NK-92 treated with Interleukin-12 subunit alpha and Interleukin-12 subunit beta, amount 100 ng/mL, for 24 hours (cell line): ENCODE measurements at regions not wholly inside any gene's neighbourhood (a gene's known extent, or its start where the extent isn't known, plus 50 kb on each side); places are given as distances from the start of the nearest gene placed in this dataset.

Experiments used
- DNase-seq: peaks from one replicate; lab custom pipeline; 2025; lab: John Stamatoyannopoulos, UW

DNA sequence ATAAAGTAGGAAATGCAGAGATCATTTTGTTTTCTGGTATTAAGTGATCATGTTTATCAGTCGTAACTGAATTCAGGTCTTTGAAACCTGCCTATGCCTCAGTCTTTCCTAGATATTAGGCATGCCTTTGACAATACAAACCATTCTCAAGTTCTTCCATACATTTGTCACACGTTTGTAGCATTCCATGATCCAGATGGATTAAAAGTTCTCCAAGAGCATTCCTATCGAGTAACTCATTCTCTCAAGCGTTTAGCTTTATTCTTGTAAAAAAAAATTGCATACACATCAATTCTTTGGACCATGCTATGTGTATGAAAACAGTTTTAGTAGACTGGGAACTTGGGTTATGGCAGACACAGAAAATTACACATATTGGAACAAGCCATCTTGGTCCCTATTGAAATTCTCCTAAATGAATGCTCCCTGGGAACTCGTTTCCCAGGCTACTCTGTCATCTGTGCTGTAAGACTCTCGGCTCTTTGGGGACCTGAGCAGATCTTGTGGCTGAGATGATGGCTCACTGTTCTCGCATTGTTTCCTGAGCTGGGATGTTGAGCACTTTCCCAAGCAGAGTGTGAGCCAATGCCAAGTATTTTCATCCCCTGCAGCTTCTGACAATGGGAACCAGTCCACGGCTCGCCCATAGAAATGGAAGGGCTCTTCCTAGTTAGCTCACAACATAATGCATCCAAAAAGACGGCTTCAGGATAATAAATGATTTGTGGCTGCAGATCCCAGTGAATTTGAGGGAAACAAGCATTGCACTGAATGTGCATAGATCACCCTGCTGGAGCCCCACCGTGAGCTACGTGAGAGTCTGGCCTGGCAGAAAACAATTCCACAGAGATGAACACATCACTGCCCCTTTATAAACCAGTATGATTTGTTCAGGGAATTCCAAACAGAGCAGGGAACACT, 230.2 kb downstream of the IRX1 start:
- DNase-seq: no peak

DNA sequence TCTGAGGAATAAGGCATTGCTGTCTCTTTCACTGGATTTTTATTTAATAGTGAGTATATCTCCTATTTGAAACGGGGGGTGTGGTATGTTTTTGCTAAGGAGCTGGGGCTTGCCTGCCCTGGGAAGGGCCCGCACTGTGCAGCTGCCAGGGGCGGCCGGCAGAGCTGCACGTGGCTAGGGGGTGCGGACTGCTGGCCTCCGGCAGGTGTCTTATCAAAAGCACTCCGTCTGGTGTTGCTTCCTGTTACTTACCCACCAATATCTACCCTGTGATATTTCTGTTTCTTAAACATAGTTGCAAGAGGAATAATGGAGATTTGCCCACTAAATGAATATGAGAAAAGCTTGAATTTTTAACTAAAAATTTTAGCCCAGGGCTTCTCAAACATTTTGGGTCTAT, 232.0 kb downstream of the IRX1 start:
- DNase-seq: no peak

DNA sequence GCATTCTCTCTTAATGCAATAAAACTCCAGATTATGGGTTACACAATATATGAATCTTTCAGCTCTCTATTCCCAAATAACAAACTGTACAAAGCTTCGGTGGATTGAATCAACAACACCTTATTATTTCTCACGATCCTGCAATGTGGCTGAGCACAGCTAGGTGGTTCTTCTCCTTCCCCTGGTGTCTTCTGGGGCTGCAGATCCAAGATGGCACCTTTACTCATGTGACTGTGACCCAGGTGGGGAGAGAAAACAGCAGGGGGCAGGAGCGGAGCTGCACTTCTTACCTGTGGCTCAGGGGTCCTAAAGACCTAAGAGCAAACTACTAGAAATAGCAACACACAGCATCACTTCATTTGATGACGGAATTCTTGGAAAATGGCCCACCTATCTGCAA, 233.1 kb downstream of the IRX1 start:
- no peak for DNase-seq

DNA sequence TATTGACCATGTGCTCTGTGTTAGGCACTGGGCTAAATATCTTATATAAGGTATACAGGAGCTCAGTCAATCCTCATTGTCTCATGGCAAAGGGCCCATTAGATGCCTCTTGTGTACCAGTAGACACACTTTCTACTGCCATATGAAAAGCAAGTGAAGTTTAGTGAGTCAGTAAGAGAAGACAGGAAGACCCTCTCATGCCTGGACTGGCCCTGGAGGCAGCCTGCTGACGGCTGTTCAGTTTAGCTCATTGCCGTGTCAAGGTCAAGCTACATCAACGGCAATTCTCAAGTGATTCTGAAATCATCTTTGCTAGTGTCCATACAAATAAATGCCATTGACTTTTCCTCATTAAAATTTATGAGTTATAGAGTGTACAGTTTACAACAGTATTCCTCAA, 237.9 kb downstream of the IRX1 start:
- DNase-seq: no peak

DNA sequence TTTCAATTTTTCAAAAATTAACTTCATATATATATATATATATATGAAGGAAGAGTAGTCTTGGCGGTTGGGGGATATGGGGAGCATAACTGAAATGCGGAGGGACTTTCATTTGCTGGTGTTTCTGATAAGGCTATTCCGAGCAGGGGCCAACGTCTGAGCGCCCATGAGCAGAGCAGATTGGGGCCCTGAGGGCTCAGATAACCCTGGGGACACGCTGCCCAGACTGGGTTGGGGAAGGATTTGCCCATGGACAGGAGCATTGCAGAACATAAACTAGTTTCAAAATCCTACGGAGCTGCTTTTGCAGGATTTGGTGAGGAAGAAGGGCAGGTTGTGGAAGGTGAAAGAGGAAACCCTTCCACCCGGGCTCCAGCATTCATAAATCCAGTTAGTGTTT, 240.2 kb downstream of the IRX1 start:
- DNase-seq: no peak

DNA sequence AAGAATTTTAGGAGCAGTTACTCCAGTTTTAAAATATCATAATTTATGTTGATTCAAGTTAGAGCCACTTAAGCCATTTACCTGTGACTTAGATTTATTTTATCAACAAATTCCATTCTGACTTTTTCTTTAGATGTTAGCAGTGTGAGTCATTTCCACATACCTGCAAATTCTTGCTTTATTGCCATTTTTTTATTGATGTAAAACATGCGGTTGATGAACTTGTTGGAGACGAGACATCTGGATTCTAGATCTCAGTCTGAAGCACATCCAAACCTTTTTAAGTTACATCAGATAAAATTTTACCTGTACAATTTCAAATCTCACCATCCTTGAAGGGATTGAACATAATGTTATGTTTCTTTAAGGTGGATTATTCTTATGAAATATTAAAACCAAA, 240.9 kb downstream of the IRX1 start:
- DNase-seq: no peak

DNA sequence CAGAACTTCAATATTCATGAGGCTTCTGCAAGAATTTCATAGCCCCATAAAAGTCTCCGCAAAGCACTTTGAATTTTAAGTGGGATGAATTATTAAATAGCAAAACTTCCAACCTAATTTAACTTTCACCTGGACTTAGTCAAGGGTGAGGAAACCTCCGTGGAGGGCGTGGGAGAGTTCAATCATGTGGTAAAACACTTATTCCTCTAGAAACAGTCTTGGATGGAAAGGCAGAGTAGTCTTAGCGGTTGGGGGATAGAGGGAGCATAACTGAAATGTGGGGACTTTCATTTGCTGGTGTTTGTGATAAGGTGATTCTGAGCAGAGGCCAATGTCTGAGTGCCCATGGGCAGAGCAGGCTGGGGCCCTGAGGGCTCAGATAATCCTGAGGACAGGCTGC, 241.9 kb downstream of the IRX1 start:
- no peak for DNase-seq

DNA sequence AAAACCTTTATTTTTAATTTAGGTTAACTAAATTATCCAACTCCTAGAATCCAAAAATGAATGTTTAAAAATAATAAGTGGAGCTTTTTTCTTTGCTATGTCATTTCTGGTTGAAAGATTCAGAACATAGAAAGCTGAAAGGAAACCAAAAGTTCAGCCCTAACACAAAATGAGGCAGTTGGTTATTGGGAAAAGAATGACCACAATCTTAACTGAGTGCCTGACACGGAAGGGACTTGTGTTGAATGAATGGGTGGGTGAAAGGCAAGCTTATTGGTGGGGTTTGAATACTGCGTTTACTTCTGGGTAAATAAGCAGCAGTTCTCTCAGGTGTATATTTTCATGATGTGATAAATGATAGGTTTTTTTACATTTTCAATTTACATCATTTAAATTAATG, 243.5 kb downstream of the IRX1 start:
- no peak for DNase-seq

DNA sequence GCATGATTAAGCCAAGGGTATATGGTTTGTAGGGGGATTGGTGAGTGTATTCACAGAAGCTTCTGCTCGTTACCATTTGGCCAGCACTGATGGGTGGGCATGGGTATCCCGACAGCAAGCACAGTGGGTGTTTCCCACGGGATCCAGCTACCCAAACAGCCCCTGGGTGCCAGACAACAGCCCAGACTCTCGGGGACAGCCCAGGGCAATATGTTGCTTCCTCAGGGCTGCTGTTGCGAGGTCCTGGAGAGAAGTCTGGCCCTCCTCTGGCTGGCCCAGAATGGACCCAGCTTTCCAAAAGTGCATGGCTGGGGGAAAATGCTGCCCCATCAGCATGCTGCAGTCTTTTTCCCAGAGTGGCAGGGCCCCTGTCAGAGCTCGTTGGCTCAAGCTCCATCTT, 247.0 kb downstream of the IRX1 start:
- DNase-seq: no peak

DNA sequence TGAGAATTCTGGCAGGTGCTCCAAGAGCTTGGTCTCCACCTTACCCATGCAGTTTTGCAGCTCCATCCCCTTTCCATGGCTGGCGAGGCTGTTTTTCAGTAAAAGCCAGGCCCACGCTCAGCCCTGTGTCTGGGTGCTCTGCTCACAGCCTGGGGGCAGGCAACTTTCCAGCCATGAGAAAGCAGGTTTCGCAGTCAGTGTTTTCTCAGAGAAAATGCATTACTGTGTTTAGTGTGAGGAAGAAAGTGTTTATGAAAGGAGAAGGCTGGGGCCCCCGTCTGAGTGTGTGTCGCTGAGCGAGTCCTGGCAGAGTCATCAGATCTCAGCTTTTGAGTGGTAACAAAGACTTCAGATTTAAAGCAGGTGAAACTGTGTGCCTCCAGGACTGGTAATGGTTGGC, 248.1 kb downstream of the IRX1 start:
- DNase-seq: no peak

DNA sequence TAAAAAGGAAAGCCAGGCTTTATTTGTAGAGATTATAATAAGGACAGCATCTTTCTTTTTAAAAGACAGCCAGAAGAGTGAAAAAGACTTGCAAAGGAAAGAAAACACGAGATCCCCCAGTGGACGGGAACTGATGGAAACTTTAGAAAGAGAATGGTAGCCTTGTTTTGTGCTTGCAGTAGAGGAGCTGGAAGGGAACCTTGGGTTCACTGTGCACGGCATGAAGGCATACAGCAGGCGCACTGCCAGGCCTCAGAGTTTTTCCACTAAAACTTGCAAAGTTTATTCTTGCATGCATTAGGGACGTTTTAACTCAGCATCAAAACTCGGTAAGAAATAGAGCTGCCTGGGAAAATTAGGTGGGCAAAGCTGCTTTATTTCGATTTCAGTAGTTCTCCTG, 248.6 kb downstream of the IRX1 start:
- no peak for DNase-seq

DNA sequence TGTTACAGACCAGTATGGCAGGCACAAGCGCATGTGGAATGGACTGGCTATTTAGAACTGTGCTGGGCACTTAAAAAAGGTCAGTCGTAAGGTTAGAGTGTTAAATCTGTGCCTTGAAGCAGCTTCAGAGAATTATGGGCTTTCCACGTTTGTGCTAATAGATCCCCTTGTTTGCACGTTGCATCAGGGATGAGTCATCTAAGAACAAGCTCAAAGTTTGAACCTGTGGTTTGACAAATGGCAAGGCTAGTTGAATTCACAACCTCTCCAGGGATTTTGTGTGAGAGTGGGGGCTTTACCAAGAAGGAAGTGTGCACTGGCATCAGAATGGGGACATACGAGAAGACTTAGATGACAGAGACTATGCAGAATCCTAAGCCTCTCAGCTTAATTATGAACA, 249.6 kb downstream of the IRX1 start:
- DNase-seq: no peak

DNA sequence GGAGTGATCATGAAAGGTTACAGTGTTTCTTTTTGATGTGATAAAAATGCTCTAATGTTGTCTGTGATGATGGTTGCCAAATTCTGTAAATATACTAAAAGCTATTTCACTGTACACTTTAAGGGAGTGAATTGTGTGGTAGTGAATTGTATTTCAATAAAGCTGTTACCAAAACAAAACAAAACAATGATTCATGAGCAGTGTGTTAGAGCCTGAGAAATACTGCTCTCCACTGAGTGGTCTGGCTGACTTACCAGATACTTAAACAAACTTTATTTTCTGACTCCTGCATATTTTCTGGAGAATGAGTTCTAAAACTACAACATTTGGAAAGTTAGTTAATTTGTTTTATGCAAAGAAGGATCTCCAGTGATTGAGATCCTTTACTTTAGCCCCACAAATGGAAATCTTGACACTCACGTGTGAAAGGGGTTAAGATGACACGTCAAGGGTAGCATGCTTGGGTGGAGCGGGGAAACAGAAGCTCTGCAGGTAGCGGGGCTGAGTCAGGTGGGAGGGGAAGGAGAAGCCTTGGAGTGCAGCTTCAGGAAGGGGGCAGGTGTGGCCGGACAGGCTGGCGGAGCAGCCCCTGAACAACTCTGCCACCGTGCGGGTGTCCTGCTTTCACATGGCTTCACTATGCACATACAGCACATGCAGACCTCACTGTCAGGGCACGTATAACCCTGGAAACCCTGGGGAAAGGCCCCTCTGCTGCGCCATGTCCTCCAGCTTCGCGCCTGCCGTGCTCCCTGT, 256.7 kb downstream of the IRX1 start:
- DNase-seq: no peak

DNA sequence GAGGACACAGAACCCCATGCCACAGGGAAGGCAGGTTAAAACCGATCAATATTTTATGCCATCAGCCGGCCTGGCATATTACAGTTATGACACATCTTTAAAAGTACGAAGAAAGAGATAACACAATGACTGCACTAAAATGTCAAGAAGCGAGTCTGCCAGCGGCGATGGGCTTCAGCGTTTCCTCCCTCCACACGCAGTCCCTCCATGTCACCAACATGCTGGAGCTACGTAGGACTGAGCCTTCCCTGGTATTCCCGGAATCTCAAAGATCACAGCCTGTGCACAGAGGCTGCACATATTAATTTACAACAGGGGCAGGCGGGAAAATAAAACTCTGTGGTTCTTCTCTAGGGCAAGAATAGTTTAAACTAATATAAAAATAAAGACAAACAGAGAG, 257.7 kb downstream of the IRX1 start:
- DNase-seq: no peak

DNA sequence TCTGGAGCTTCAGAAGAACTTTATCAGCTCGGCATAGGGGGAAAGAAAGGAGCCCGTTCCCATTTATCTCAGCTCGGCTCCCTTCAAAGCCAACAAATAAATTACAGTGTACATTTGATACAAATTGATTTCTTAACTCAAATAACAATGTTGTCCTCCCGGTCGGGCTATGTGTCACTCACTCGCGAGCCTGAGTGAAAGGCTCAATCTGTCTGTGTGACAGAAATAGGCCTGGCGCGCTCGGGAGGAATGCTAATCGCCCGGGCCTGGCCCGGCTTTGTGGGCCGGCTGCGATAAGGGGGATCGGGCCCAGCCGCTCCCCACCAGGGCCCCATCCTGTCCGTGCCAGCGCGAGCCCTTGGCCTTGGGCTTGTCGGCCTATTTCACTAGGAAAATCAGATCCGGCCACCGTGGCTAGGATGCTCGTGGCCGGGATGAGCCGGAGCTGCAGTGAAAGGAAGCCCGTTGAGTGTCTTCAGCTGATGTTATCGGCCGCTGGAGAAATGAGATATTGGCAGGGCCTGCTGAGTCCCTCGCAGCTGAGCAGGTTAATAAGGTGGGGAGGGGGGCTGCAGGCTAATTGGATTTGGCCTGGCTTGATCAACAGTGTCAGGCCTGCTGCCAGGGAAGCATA, 258.7 kb downstream of the IRX1 start:
- DNase-seq: no peak

DNA sequence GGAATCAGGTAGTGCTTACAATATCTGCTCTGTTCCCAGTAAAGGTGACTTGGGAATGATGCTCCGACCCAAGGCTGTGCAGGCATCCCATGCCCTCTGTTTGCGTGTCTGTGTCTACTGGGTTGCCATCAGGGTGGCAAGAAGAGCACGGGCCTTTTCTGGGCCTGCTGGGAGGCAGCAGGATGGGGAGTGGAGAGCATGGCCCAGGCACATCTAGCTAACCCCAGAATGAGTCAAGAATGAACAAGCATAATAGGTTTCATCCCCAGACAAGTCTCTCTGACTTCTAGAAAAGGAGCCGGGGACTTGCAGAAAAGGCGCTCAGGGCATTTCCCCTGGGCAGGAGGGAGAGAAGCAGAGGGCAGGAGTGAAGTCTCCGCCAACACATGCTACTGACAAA, 260.4 kb downstream of the IRX1 start:
- DNase-seq: no peak

DNA sequence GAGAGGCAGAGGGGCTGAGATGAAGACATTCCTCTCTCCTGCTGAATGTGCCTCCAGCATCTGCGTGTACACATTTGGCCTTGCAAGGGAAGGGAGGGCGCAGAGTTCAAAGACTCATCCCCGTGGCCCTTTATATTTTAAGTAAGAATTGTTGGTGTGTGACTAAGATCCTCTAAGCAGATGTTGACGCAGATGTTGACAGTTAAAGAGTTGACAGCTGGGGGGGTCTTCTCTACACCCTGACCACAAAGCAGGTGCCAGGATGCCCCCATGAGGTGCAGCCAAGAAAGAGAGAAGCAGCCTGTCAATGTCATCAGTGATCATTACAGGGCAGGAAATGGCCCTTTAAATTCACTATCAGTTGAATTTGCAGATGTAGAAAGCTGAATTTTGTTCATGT, 262.9 kb downstream of the IRX1 start:
- no peak for DNase-seq

DNA sequence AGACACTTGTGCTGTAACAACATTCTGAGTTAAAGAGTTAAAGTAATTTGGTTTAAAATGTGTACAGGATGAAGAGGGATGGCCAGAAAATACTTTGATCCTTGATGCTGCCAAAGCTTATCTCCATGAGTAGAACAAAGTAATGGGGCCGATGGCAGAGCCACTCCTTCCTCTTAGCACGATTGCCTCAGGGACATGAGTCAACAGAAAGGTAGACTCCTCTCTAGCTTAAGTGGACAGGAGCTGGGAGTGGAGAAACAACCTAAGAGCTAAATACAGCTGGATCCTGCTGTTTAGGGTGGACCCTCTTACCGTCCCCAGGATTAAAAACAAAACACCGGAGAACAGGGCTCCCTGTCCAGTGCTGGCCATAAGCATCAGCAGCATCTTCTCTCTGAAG, 267.3 kb downstream of the IRX1 start:
- DNase-seq: no peak

DNA sequence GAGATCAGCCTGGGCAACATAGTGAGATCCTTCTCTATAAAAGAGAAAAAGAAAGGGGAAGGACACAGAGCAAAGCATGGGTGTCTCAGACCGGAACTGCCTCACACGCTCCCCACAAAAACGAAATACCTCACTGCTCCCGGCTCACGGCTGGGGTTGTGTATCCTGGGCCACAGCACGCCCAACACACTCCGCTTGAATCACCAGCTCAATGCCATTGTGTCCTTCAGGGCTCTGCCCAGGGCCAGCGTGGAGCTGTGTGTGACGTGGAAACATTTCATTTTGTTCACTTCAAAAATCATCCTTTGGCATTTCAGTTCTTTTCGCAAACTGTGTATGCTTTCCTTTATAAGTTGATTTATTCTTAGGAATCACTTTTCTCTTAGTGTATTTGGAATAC, 279.5 kb downstream of the IRX1 start:
- no peak for DNase-seq

DNA sequence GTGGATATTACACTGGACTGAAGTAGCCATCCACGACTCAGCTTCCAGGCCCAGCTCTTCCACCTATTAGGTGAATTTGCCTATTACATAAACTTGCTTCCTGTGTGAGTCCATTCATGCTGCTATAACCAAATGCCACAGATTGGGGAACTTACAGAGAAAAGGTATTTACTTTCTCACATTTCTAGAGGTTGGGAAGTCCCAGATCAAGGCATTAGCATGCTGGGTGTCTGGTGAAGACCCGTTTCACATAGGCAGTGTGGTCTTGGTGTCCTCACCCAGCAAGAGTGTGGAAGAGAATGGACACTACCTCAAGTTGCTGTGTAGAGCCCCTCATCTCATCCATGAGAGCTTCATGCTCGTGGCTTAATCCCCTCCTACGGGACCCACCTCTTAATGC, 282.6 kb downstream of the IRX1 start:
- DNase-seq: no peak

DNA sequence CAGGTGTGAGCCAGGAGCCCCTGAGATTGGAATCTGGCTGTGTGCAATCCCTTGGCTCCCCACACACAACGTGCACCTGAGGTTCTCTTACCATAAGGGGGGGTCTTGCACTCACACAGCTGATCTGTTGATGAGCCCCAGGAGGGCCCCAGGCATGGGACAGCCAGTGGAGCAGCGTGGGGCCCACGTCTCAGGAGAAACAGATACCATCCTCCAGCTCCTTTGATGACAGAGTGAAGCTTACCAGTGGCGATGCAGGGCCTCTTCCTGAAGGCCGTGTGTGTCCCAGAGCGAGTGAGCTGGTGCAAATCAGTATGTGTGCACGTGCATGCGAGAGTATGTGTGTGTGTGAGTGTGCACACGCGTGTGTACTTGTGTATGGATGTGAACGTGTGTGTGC, 287.4 kb downstream of the IRX1 start:
- DNase-seq: no peak

DNA sequence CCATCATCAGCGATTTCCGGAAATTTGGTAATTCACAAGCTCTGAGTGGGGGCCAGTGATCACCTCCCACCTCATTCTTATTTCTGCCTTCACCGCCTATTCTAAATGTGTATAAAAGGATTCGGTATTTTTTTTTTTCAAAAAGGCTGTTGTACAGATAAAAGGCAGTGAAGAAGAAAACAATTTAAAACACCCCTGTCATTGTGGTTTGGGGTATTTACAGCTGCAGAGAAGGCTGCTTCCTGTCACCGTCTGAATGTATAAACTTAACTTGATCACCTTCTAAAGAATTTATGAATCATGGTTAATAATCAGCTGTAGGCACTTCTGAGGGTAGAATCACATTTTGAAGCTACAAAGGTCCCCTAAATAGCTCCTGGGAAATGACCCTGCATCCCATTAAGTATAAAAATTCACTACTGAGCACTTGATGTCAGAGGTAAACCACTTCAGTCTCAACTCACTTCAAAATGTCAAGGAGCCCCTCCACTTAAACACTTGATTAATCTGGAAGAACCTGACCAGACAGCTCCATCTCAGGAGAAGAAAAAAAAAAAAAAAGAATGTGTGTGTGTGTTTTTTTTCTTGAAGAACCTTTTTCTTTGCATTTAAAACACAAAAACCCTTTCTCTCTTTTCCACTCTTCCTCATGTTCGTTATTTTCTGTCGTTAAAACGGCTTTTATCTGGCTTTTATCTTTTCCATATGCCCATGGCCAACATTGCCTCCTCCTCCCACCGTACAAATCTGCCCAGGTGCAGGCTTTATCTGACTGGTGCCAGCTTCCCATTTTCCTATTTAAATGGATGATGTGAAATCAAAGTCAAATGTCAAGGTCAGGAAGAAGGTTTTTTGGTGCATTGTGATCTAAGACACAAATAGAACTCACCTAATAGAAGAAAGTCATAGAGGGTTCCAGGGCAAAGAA, 291.2 kb downstream of the IRX1 start:
- no peak for DNase-seq
